Erythroblast (primary cell): ENCODE measurements at regions not wholly inside any gene's neighbourhood (a gene's known extent, or its start where the extent isn't known, plus 50 kb on each side); places are given as distances from the start of the nearest gene placed in this dataset.

Experiments
- GATA1 ChIP-seq: IDR thresholded peaks from 2 replicates; pipeline ENCODE4 v1.6.1; 2011; ENCODE audit warnings: low read depth, mild to moderate bottlenecking, control low read depth, low read length, moderate library complexity
- POLR2A ChIP-seq: IDR thresholded peaks from 2 replicates; pipeline ENCODE4 v1.6.1; 2011; ENCODE audit warnings: mild to moderate bottlenecking, low read length

GRCh38 chr2:150135223-150135883, 352.1 kb downstream of the RND3 start:
- no peak for TF ChIP-seq POLR2A
- no peak for TF ChIP-seq GATA1
